Neural progenitor cell (in vitro differentiated cells): ENCODE measurements at regions not wholly inside any gene's neighbourhood (a gene's known extent, or its start where the extent isn't known, plus 50 kb on each side); places are given as distances from the start of the nearest gene placed in this dataset.

Source experiments
- DNase-seq: peaks from one replicate; pipeline ENCODE4 v3.0.0-alpha.2; 2016; ENCODE audit warnings: low spot score
- H2AFZ ChIP-seq: fragments of 200-600 bp; sonication (generic); replicated peaks from 2 replicates; pipeline ENCODE4 v1.6.1; 2016; ENCODE audit warnings: antibody characterized with exemption
- H3F3A ChIP-seq: fragments of 200-600 bp; sonication (generic); 2 replicates; pipeline ENCODE4 v1.6.1; 2016; ENCODE audit warnings: antibody characterized with exemption, low read depth
- H3K27ac ChIP-seq: fragments of 200-600 bp; sonication (generic); 2 replicates; pipeline ENCODE4 v1.5.1; 2016; ENCODE audit warnings: mild to moderate bottlenecking
- H3K27me3 ChIP-seq: fragments of 200-600 bp; sonication (generic); 2 replicates; pipeline ENCODE4 v1.6.1; 2016; ENCODE audit warnings: mild to moderate bottlenecking, moderate library complexity
- H3K36me3 ChIP-seq: fragments of 200-600 bp; sonication (generic); 2 replicates; pipeline ENCODE4 v1.5.1; 2016
- H3K4me1 ChIP-seq: fragments of 200-600 bp; sonication (generic); 2 replicates; pipeline ENCODE4 v1.6.1; 2016; ENCODE audit warnings: mixed run types
- H3K4me2 ChIP-seq: fragments of 200-600 bp; sonication (generic); 2 replicates; pipeline ENCODE4 v1.6.1; 2016
- H3K4me3 ChIP-seq: fragments of 200-600 bp; sonication (generic); 2 replicates; pipeline ENCODE4 v1.5.1; 2016
- H3K79me2 ChIP-seq: fragments of 200-600 bp; sonication (generic); 2 replicates; pipeline ENCODE4 v1.6.1; 2016; ENCODE audit warnings: low read depth
- H3K9ac ChIP-seq: fragments of 200-600 bp; sonication (generic); 2 replicates; pipeline ENCODE4 v1.6.1; 2016
- H3K9me3 ChIP-seq: fragments of 200-600 bp; sonication (generic); 2 replicates; pipeline ENCODE4 v1.5.1; 2016; ENCODE audit warnings: low read depth
- H4K20me1 ChIP-seq: fragments of 200-600 bp; sonication (generic); 2 replicates; pipeline ENCODE4 v1.6.1; 2016; ENCODE audit warnings: low read depth
- H3K27ac Mint-ChIP-seq: 3 replicates; pipeline ENCODE4 v1.8.0; 2021; ENCODE audit warnings: mixed read lengths
- H3K27me3 Mint-ChIP-seq: 2 replicates; pipeline ENCODE4 v1.8.0; 2022; ENCODE audit warnings: low read depth, mild to moderate bottlenecking, inconsistent platforms, moderate library complexity, mixed read lengths; ENCODE audit not compliant: insufficient read depth
- H3K36me3 Mint-ChIP-seq: 3 replicates; pipeline ENCODE4 v1.8.0; 2021; ENCODE audit warnings: mixed read lengths
- H3K4me1 Mint-ChIP-seq: 3 replicates; pipeline ENCODE4 v1.8.0; 2021; ENCODE audit warnings: mixed read lengths
- H3K4me3 Mint-ChIP-seq: 3 replicates; pipeline ENCODE4 v1.8.0; 2021; ENCODE audit warnings: mild to moderate bottlenecking, moderate library complexity, mixed read lengths
- H3K9me3 Mint-ChIP-seq: 3 replicates; pipeline ENCODE4 v1.8.0; 2020; ENCODE audit warnings: mixed read lengths
- EZH2 ChIP-seq: fragments of 200-600 bp; sonication (generic); IDR thresholded peaks from 2 replicates; pipeline ENCODE4 v1.6.1; 2017; ENCODE audit warnings: antibody characterized with exemption, mild to moderate bottlenecking, moderate library complexity
- EZH2phosphoT487 ChIP-seq: fragments of 200-600 bp; sonication (generic); IDR thresholded peaks from 2 replicates; pipeline ENCODE4 v1.6.1; 2017; ENCODE audit warnings: antibody characterized with exemption
- TF ChIP-seq, protein P1 (sequence below): fragments of 200-600 bp; sonication (generic); IDR thresholded peaks from 2 replicates; pipeline ENCODE4 v1.5.1; 2017; ENCODE audit warnings: antibody characterized with exemption, mild to moderate bottlenecking

DNA sequence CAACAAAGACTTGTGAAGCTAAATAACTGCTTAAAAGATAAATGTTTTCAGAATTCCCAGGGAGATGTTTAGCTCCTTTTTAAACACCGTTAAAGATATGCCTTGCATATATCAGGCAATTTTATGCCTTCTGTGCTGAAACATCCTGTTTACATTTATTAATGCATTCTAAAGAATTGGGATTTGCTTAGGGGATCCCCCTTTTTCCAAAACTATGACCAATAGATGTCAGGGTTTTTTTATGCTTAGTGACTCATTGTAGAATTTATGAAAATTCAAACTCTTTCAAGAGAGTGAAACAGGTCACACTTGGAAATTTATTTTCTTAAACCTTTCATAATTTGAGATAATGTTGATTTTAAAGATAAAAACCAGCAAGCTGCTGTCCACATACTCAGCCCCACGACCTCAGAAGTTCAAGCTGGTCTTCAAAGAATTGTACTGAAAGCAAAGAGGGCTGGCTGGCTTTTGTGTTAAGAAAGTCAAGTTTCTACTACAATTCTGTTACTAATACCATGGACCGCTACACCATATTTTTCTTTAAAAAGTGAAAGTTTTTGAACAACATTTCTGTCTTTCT lies 411.8 kb downstream of the ETV1 start:
- no peaks in the 10 kb centered on the region for H4K20me1 ChIP-seq
- no peak for TF ChIP-seq EZH2phosphoT487
- TF ChIP-seq, protein P1, sequence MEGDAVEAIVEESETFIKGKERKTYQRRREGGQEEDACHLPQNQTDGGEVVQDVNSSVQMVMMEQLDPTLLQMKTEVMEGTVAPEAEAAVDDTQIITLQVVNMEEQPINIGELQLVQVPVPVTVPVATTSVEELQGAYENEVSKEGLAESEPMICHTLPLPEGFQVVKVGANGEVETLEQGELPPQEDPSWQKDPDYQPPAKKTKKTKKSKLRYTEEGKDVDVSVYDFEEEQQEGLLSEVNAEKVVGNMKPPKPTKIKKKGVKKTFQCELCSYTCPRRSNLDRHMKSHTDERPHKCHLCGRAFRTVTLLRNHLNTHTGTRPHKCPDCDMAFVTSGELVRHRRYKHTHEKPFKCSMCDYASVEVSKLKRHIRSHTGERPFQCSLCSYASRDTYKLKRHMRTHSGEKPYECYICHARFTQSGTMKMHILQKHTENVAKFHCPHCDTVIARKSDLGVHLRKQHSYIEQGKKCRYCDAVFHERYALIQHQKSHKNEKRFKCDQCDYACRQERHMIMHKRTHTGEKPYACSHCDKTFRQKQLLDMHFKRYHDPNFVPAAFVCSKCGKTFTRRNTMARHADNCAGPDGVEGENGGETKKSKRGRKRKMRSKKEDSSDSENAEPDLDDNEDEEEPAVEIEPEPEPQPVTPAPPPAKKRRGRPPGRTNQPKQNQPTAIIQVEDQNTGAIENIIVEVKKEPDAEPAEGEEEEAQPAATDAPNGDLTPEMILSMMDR = no peak
- TF ChIP-seq EZH2 = no peak
- no peak overlapping the region for H3K27ac ChIP-seq
- no peak overlapping the region for H3K4me2 ChIP-seq
- peaks cover 8% of the 10 kb centered on the region for H3F3A ChIP-seq
- no peak overlapping the region for H2AFZ ChIP-seq
- H3K9me3 ChIP-seq = no peaks in the 10 kb centered on the region
- H3K36me3 ChIP-seq = no peaks in the 10 kb centered on the region
- Mint-ChIP-seq H3K9me3 (no peaks in the 10 kb centered on the region), H3K27ac (no peak overlapping the region), H3K27me3 (peaks cover 3% of the 10 kb centered on the region), H3K4me1 (no peaks in the 10 kb centered on the region), H3K36me3 (no peaks in the 10 kb centered on the region), H3K4me3 (no peak overlapping the region)
- H3K27me3 ChIP-seq = no peaks in the 10 kb centered on the region
- no peak for DNase-seq
- no peak overlapping the region for H3K9ac ChIP-seq
- no peaks in the 10 kb centered on the region for H3K4me1 ChIP-seq
- H3K79me2 ChIP-seq = no peaks in the 10 kb centered on the region
- no peak overlapping the region for H3K4me3 ChIP-seq

DNA sequence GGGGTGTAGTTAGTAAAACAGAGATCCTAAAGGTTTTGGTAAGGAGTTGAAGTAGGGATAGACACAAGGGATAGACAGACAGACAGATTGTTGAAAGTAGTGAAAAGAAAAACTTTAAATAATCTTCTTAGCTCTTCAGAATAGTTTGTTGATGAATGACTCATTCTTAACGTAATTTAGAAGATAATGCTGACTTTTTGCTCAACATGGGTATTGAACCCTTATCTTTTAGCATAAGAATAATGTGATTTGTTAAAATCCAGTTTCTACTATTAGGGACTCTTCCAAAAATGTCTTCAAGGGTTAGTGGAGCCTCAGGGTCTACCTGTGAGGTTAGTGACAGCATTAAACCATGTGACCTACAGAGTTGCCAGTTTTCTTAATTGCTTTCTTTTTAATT lies 411.2 kb downstream of the ETV1 start:
- no peaks in the 10 kb centered on the region for H3K36me3 Mint-ChIP-seq
- no peak for DNase-seq
- H3K27ac ChIP-seq = no peak overlapping the region
- no peaks in the 10 kb centered on the region for H3K4me1 ChIP-seq
- no peaks in the 10 kb centered on the region for H3K9me3 ChIP-seq
- H3K9me3 Mint-ChIP-seq = no peaks in the 10 kb centered on the region
- no peaks in the 10 kb centered on the region for H3K4me1 Mint-ChIP-seq
- H3F3A ChIP-seq = peaks cover 8% of the 10 kb centered on the region
- H3K27ac Mint-ChIP-seq = no peak overlapping the region
- TF ChIP-seq EZH2 = no peak
- no peak overlapping the region for H3K4me3 Mint-ChIP-seq
- no peaks in the 10 kb centered on the region for H4K20me1 ChIP-seq
- peaks cover 3% of the 10 kb centered on the region for H3K27me3 Mint-ChIP-seq
- no peak overlapping the region for H3K4me3 ChIP-seq
- no peak overlapping the region for H3K9ac ChIP-seq
- no peaks in the 10 kb centered on the region for H3K27me3 ChIP-seq
- H2AFZ ChIP-seq = no peak overlapping the region
- no peaks in the 10 kb centered on the region for H3K36me3 ChIP-seq
- no peak overlapping the region for H3K4me2 ChIP-seq
- H3K79me2 ChIP-seq = no peaks in the 10 kb centered on the region

DNA sequence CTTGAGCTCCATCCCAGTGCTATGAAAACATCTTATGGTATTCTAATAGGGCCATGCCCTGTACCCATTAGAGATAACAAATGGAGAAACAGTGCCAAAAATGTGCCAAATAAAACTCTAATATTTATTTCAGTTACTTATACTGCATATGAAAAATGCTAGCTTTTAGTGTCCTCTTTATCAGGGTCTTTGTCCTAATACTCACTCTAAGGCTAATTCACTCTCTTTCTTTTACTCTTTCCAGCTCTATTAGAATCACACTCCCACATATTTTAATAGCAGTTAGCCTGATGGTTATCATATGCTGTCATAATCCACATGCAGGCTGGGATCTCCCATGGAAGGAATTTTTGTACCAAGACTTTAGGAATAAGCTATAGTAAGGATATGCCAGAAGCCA lies 408.4 kb downstream of the ETV1 start:
- no peaks in the 10 kb centered on the region for H3K27me3 Mint-ChIP-seq
- H3K4me2 ChIP-seq = no peak overlapping the region
- no peak overlapping the region for H3K9ac ChIP-seq
- H3K27ac ChIP-seq = no peak overlapping the region
- H3K27me3 ChIP-seq = no peaks in the 10 kb centered on the region
- H3K9me3 ChIP-seq = no peaks in the 10 kb centered on the region
- no peak overlapping the region for H2AFZ ChIP-seq
- TF ChIP-seq EZH2phosphoT487 (no peak), EZH2 (no peak)
- TF ChIP-seq, protein P1 = no peak
- H3K4me3 Mint-ChIP-seq = no peak overlapping the region
- H3K4me1 Mint-ChIP-seq = no peaks in the 10 kb centered on the region
- no peaks in the 10 kb centered on the region for H3K36me3 ChIP-seq
- DNase-seq = no peak
- peaks cover 8% of the 10 kb centered on the region for H3F3A ChIP-seq
- H3K79me2 ChIP-seq = no peaks in the 10 kb centered on the region
- peaks cover 4% of the 10 kb centered on the region for H3K9me3 Mint-ChIP-seq
- H3K4me1 ChIP-seq = no peaks in the 10 kb centered on the region
- H3K27ac Mint-ChIP-seq = no peak overlapping the region
- no peak overlapping the region for H3K4me3 ChIP-seq
- H3K36me3 Mint-ChIP-seq = no peaks in the 10 kb centered on the region
- H4K20me1 ChIP-seq = no peaks in the 10 kb centered on the region

DNA sequence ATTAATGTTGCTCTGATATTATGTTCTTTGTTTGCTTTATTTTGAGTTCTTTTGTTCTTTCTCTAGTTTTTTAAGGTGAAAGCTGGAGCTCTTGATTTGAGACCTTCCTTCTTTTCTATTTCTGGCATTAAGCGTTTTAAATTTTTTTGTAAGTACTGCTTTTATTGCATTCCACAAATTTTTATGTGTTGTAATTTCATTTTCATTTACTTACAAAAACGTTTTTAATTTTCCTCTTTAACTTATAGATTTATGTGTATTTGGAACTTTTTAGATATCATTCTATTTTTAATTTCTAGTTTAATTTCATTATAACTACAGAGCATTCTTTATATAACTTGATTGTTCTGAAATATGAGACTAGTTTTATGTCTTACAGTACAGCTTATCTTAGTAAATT lies 395.6 kb downstream of the ETV1 start:
- no peaks in the 10 kb centered on the region for H3F3A ChIP-seq
- no peak overlapping the region for H3K4me3 ChIP-seq
- H3K9ac ChIP-seq = no peak overlapping the region
- Mint-ChIP-seq H3K4me3 (no peak overlapping the region), H3K27ac (no peak overlapping the region), H3K36me3 (no peaks in the 10 kb centered on the region), H3K4me1 (no peaks in the 10 kb centered on the region), H3K9me3 (peaks cover 4% of the 10 kb centered on the region), H3K27me3 (peaks cover 3% of the 10 kb centered on the region)
- H3K36me3 ChIP-seq = peaks cover 6% of the 10 kb centered on the region
- no peak overlapping the region for H2AFZ ChIP-seq
- H3K79me2 ChIP-seq = no peaks in the 10 kb centered on the region
- no peaks in the 10 kb centered on the region for H3K4me1 ChIP-seq
- H4K20me1 ChIP-seq = no peaks in the 10 kb centered on the region
- H3K4me2 ChIP-seq = no peak overlapping the region
- H3K9me3 ChIP-seq = peaks cover 6% of the 10 kb centered on the region
- H3K27me3 ChIP-seq = no peaks in the 10 kb centered on the region
- TF ChIP-seq EZH2phosphoT487 = no peak
- TF ChIP-seq, protein P1 = no peak
- TF ChIP-seq EZH2 = no peak
- no peak for DNase-seq
- no peak overlapping the region for H3K27ac ChIP-seq
